Astrocyte (in vitro differentiated cells and primary cell): ENCODE measurements at regions not wholly inside any gene's neighbourhood (a gene's known extent, or its start where the extent isn't known, plus 50 kb on each side); places are given as distances from the start of the nearest gene placed in this dataset.

Experiments used
- CTCF ChIP-seq: IDR thresholded peaks from 2 replicates; pipeline ENCODE4 v1.5.1; 2011; ENCODE audit warnings: low read depth, mild to moderate bottlenecking, inconsistent platforms, low read length, moderate library complexity; ENCODE audit not compliant: insufficient read depth
- EZH2 ChIP-seq: IDR thresholded peaks from 2 replicates; pipeline ENCODE4 v1.6.1; 2012; ENCODE audit warnings: mild to moderate bottlenecking, low read length, inconsistent platforms; ENCODE audit not compliant: insufficient read depth

DNA sequence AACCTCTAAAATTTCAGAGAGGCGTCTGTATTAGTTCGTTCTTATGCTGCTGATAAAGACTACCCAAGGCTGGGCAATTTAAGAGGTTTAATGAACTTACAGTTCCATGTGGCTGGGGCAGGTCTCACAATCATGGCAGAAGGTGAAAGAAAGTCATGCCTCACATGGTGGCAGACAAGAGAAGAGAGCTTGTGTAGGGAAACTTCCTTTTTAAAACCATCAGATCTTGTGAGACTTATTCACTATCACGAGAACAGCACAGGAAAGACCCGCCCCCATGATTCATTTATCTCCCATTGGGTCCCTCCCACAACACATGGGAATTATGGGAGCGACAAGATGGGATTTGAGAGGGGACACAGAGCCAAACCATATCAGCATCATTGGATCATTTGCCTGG lies 183.2 kb upstream of the SIX2 start:
- TF ChIP-seq CTCF (no peak), EZH2 (no peak)
